Vagina (tissue), 2 donors: ENCODE measurements at regions not wholly inside any gene's neighbourhood (a gene's known extent, or its start where the extent isn't known, plus 50 kb on each side); places are given as distances from the start of the nearest gene placed in this dataset.

Experiments
- CTCF ChIP-seq, 3 experiments: fragments of 450-650 bp in 2 of 3; fragments of 200-600 bp in 1 of 3; sonication (generic) in 1 of 3; IDR thresholded peaks; one replicate each; pipeline ENCODE4 v1.5.1; 2017 to 2019; ENCODE audit warnings: antibody characterized with exemption in 3 of 3, mild to moderate bottlenecking in 2 of 3, moderate library complexity in 2 of 3
- POLR2A ChIP-seq, 2 donors: fragments of 450-650 bp; IDR thresholded peaks; one replicate each; pipeline ENCODE4 v1.6.1; 2017; ENCODE audit warnings: antibody characterized with exemption in 2 of 2, mild to moderate bottlenecking in 2 of 2, moderate library complexity in 2 of 2
- POLR2AphosphoS5 ChIP-seq, 2 donors: sonication (generic); formaldehyde crosslinking; IDR thresholded peaks; one replicate each; pipeline ENCODE4 v1.9.0; 2017; ENCODE audit warnings: antibody characterized with exemption in 2 of 2, mild to moderate bottlenecking in 2 of 2, low read depth in 1 of 2; ENCODE audit not compliant: insufficient read depth in 1 of 2

GRCh38 chr12:39176356-39176755 lies 266.6 kb downstream of the KIF21A start:
- TF ChIP-seq CTCF (IDR thresholded peaks at IDR 0.05) (no peak), POLR2AphosphoS5 (IDR thresholded peaks at IDR 0.05; ENCODE audit: insufficient read depth in 1 of 2, low read depth in 1 of 2) (no peak), POLR2A (IDR thresholded peaks at IDR 0.05) (no peak)
